Kidney epithelial cell (primary cell): ENCODE measurements at regions not wholly inside any gene's neighbourhood (a gene's known extent, or its start where the extent isn't known, plus 50 kb on each side); places are given as distances from the start of the nearest gene placed in this dataset.

Experiments
- DNase-seq: peaks from one replicate; pipeline ENCODE4 v3.0.0-alpha.2; 2010; ENCODE audit warnings: low read depth
- H3K27me3 ChIP-seq: 2 replicates; pipeline ENCODE4 v1.6.0; 2011; ENCODE audit warnings: low read length; ENCODE audit not compliant: control insufficient read depth, insufficient read depth
- H3K36me3 ChIP-seq: 2 replicates; pipeline ENCODE4 v1.5.1; 2011; ENCODE audit warnings: low read length; ENCODE audit not compliant: control insufficient read depth, insufficient read depth
- H3K4me3 ChIP-seq: 2 replicates; pipeline ENCODE4 v1.5.1; 2011; ENCODE audit warnings: low read depth, mild to moderate bottlenecking, control low read depth, low read length
- TF ChIP-seq, protein P1 (sequence below): IDR thresholded peaks from 2 replicates; pipeline ENCODE4 v1.5.1; 2011; ENCODE audit warnings: mild to moderate bottlenecking, moderate library complexity, low read length, control low read depth, inconsistent platforms; ENCODE audit not compliant: insufficient read depth, poor library complexity, severe bottlenecking

DNA sequence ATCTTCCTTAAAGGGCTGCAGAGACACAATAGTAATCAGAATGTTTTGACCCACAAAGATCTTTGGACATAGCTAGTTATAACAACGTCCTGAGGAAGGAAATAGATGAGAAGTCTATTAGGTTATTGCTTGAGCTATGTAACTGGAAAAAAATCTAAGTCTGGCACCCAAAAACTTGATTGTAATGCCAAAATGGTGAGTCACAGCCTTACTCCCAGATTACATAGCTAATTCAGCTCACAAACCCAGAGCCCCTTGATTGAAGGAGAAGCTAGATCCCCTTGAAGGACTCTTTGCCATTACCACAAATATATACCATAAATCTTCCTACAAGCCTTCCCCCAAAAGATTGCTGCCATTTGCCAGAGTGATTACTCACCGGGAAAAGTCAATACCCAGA lies 341.8 kb upstream of the KIF2A start:
- TF ChIP-seq, protein P1, sequence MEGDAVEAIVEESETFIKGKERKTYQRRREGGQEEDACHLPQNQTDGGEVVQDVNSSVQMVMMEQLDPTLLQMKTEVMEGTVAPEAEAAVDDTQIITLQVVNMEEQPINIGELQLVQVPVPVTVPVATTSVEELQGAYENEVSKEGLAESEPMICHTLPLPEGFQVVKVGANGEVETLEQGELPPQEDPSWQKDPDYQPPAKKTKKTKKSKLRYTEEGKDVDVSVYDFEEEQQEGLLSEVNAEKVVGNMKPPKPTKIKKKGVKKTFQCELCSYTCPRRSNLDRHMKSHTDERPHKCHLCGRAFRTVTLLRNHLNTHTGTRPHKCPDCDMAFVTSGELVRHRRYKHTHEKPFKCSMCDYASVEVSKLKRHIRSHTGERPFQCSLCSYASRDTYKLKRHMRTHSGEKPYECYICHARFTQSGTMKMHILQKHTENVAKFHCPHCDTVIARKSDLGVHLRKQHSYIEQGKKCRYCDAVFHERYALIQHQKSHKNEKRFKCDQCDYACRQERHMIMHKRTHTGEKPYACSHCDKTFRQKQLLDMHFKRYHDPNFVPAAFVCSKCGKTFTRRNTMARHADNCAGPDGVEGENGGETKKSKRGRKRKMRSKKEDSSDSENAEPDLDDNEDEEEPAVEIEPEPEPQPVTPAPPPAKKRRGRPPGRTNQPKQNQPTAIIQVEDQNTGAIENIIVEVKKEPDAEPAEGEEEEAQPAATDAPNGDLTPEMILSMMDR: no peak

DNA sequence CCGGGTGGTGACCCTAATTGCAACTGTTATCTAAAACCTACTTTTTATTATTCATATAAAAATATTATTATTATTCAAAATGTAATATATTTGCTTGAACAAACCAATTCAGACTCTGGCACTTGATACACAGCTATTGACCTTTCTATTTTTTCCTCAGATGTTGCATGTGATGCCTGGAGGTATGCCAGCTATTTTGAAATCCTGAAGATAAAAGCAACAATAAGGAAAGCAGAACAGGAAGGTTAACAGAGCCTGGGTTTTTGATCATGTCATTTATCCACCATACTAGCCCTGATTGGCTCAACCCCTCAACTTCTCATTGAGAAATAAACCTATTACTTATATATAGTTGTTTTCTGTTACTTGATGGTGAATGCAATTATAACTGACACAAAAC lies 340.9 kb upstream of the KIF2A start:
- H3K27me3 ChIP-seq: no peaks in the 10 kb centered on the region
- H3K36me3 ChIP-seq: no peaks in the 10 kb centered on the region
- TF ChIP-seq, protein P1: no peak
- no peak overlapping the region for H3K4me3 ChIP-seq
- DNase-seq: no peak

More for the DNA sequence above, 341.8 kb upstream of the KIF2A start:
- no peaks in the 10 kb centered on the region for H3K36me3 ChIP-seq
- peak; percentile 14 for DNase-seq
- no peak overlapping the region for H3K4me3 ChIP-seq
- no peaks in the 10 kb centered on the region for H3K27me3 ChIP-seq

DNA sequence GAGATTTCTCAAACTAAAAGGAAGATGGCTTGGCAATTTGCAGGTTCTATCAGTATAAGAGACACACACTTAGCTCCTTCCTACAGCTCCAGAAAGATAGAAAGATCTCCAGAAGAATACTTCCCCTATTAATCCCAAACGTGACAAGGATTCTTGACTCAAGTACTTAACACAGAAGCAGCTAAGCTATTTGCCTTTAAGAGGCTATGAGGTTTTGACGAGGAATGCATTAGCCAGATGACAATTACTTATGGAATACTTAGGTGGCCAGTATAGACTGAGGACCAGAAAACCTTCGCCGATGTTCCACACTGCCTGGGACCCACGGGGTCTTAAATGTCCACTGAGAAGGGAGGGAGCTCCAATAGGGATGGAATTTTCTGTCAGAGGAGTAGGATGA lies 340.5 kb upstream of the KIF2A start:
- no peak for DNase-seq
- Histone ChIP-seq H3K27me3 (no peaks in the 10 kb centered on the region), H3K4me3 (no peak overlapping the region), H3K36me3 (no peaks in the 10 kb centered on the region)
- TF ChIP-seq, protein P1: no peak

DNA sequence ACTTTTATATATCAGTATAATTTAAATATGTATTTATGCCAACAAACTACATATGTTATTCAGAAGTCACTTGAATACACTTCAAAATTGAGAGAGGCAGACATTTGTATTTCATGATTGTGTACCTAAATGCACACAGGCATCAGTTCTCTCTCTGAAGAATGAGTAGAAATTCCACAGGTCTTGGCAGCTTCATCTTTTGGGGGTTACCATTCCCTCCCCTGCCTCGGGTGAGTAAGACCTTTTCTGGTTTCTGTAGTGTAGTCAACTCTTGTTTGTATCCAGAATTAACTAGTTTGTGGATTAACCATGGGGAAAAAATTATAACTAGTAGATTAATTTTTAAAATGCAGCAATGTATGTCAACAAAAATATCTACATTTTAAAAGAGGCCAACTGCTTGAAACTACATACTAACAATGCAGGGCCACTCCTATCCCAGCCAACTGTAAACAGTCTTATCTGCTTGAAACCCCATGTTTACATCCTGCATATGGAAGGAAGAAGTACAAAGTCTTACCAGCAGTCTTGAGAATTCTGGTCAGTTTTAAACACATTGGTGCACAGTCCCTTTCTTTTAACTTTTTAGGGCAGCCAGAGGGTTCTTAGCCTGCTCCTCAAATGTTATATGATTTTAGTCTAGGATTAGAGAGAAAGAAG lies 339.6 kb upstream of the KIF2A start:
- H3K27me3 ChIP-seq: no peaks in the 10 kb centered on the region
- TF ChIP-seq, protein P1: no peak
- no peaks in the 10 kb centered on the region for H3K36me3 ChIP-seq
- no peak for DNase-seq
- no peak overlapping the region for H3K4me3 ChIP-seq

DNA sequence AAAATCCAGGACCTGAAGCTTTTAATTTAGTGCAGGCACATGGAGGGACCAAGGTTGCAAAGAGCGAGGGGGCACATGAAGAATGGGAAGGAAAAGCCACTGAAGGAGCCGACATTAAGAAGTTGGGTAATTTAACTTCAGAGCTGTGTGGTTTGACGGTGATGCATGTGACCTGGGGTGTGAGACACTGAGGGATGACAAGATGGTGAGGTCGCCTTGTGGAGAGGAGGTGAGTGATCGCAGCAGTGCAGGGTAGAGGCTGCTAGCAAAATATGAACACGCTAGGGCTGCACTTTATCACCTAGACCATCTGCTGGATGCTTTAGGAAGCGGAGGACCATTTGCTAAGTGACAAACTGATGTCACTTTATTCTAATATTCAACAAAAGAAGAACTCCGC lies 339.0 kb upstream of the KIF2A start:
- H3K27me3 ChIP-seq: no peaks in the 10 kb centered on the region
- H3K4me3 ChIP-seq: no peak overlapping the region
- DNase-seq: peak; percentile 29
- TF ChIP-seq, protein P1: no peak
- H3K36me3 ChIP-seq: no peaks in the 10 kb centered on the region

DNA sequence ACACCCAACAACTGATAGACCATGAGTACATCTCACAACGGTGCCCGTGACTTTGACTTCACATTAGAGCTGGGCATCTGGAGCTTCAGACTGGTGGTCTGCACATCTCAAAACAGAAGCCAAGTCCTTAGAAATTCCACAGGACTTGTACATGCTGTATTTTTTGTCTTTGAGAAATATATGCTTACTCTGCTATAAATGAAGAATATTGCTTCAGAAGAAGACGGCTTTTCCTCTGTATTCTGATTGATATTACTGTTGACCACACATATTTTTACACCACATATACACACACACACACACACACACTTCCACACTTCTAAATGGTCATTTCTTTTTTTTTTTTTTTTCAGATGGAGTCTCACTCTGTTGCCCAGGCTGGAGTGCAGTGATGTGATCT lies 338.3 kb upstream of the KIF2A start:
- H3K36me3 ChIP-seq: no peaks in the 10 kb centered on the region
- TF ChIP-seq, protein P1: no peak
- H3K27me3 ChIP-seq: no peaks in the 10 kb centered on the region
- no peak overlapping the region for H3K4me3 ChIP-seq
- DNase-seq: no peak
